WI38 (cell line): ENCODE measurements at regions not wholly inside any gene's neighbourhood (a gene's known extent, or its start where the extent isn't known, plus 50 kb on each side); places are given as distances from the start of the nearest gene placed in this dataset.

ENCODE experiments used
- H3K4me3 ChIP-seq: 2 replicates; pipeline ENCODE4 v1.5.1; 2011; ENCODE audit warnings: low read depth, mild to moderate bottlenecking, control low read depth, low read length
- TF ChIP-seq, protein P1 (sequence below): IDR thresholded peaks from 2 replicates; pipeline ENCODE4 v1.5.1; 2012; ENCODE audit warnings: low read depth, mild to moderate bottlenecking, control low read depth, low read length

DNA sequence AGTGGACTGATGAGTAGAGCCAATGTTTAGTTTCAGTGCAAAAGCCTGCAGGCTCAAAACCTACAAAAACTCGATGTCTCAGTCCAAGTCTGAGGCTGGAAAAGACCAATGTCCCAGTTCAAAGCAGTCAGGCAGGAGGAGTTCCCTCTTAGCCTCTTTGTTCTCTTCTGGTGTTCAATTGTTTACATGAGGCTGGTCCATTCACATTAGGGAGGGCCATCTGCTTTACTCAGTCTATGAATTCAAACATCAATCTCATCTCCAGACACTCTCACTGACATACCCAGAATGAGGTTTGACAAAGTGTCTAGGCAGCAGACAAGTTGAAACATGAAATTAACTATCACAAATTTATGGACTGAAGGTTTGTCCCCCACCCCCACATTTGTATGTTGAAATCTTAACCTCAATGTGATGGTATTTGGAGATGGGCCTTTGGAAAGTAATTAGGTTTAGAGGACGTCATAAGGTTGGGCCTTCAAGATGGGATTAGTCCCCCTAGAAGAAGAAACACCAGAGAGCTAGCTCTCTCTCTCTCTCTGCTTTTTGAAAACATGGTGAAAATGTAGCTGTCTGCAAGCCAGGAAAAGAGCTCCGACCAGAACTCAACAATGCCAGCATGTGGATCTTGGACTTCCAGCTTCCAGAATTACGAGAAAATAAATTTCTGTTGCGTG, 438.5 kb upstream of the RGMA start:
- TF ChIP-seq, protein P1, sequence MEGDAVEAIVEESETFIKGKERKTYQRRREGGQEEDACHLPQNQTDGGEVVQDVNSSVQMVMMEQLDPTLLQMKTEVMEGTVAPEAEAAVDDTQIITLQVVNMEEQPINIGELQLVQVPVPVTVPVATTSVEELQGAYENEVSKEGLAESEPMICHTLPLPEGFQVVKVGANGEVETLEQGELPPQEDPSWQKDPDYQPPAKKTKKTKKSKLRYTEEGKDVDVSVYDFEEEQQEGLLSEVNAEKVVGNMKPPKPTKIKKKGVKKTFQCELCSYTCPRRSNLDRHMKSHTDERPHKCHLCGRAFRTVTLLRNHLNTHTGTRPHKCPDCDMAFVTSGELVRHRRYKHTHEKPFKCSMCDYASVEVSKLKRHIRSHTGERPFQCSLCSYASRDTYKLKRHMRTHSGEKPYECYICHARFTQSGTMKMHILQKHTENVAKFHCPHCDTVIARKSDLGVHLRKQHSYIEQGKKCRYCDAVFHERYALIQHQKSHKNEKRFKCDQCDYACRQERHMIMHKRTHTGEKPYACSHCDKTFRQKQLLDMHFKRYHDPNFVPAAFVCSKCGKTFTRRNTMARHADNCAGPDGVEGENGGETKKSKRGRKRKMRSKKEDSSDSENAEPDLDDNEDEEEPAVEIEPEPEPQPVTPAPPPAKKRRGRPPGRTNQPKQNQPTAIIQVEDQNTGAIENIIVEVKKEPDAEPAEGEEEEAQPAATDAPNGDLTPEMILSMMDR = no peak
- no peak overlapping the region for H3K4me3 ChIP-seq

- TF ChIP-seq, protein P1 = no peak
- no peak overlapping the region for H3K4me3 ChIP-seq
Measured at GRCh38 chr15:93524432-93524831, 435.4 kb upstream of the RGMA start.

DNA sequence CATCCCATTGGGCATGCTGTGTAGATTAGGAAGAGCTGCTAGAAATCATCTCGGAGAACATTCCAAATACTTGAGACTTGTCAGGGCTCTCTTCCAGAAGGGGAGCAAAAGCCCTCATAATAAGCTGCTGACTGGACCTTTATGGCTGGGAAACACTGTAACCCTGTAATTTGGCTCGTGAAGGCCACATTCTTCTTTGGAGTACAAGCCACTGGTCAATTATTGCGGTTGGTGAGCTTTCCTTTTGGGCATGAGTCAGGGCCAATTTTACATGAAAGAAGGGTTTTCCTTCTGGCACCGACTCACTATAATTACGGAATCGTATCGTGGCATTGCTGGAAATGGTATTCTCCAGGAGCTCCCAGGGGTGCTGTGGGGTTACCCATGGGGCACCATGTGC, 434.5 kb upstream of the RGMA start:
- TF ChIP-seq, protein P1 = no peak
- H3K4me3 ChIP-seq = no peak overlapping the region

DNA sequence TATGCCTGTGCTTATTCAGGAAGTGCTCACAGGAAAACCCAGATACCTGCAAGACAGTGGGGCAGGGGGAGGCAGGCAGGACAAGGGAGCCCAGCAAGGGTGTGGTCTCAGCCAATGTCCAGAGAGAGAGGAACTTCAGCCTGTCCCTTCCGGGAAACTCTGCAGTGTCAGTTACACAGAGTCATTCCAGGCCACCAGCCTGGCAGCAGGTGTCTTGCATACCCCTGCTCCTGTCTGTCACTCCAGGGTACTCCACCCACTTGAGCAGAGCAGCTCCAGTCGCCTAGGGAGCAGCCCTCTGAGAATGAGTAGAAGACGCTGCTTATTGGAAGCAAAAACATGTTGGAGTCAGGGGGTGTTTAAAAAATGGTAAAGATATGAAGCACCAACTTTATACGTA, 431.2 kb upstream of the RGMA start:
- TF ChIP-seq, protein P1 = no peak
- H3K4me3 ChIP-seq = no peak overlapping the region

DNA sequence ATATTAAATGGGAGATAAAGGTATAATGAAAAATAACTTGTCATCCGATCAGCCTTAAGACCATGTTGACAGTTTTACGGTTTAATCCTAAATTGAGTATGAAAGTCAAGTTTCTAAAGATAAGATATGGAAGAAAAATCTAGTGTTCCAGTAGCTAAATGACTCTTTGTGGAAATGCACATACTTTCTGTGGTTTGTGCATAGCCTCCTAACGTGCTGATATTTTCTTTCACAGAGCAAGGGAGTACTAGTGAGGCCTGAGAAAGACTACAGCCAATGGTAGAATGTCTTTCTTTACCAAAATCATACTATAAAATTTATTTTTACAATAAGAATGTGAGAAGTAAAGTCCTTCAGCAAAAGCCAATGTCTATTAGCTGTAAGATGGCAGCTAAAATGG, 430.6 kb upstream of the RGMA start:
- TF ChIP-seq, protein P1 = no peak

DNA sequence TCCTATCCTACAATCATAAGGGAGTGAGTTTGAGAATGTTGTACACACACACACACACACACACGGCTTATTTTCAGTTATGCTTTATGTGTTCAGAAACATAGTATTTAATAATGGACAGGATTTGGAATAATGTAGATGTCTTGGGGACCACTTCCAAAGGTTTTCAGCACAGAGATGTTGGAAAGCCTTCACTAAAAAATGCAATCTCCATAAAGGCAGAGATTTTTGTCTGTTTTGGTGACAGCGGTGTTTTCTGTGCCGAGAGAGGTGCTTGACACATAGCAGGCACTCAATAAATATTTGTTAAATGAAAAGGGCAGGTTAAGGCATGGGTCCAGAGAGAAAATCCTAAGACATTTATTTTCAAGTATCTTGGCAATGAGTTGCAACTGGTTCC, 428.2 kb upstream of the RGMA start:
- H3K4me3 ChIP-seq = no peak overlapping the region
- TF ChIP-seq, protein P1 = no peak

More for the DNA sequence above, 430.6 kb upstream of the RGMA start:
- H3K4me3 ChIP-seq = no peak overlapping the region

GRCh38 chr15:93515256-93516051, 426.4 kb upstream of the RGMA start:
- H3K4me3 ChIP-seq = no peak overlapping the region
- TF ChIP-seq, protein P1 = no peak
